Keratinocyte (primary cell): ENCODE measurements at regions not wholly inside any gene's neighbourhood (a gene's known extent, or its start where the extent isn't known, plus 50 kb on each side); places are given as distances from the start of the nearest gene placed in this dataset.

ENCODE experiments used
- EZH2 ChIP-seq: IDR thresholded peaks from one replicate; pipeline ENCODE4 v1.6.1; 2012; ENCODE audit warnings: inconsistent platforms, mild to moderate bottlenecking, low read length, moderate library complexity
- TF ChIP-seq, protein P1 (sequence below), 3 experiments: IDR thresholded peaks in 1 of 3; conservative IDR thresholded peaks in 1 of 3; optimal IDR thresholded peaks in 1 of 3; 2 replicates in 2 of 3; 3 replicates in 1 of 3; pipeline versions ENCODE3 to v1.5.1; 2011; ENCODE audit warnings: low read length in 3 of 3, mild to moderate bottlenecking in 3 of 3, moderate library complexity in 2 of 3, control low read depth in 1 of 3, inconsistent platforms in 1 of 3; ENCODE audit not compliant: insufficient read depth in 2 of 3; ENCODE audit errors: extremely low read depth in 1 of 3

DNA sequence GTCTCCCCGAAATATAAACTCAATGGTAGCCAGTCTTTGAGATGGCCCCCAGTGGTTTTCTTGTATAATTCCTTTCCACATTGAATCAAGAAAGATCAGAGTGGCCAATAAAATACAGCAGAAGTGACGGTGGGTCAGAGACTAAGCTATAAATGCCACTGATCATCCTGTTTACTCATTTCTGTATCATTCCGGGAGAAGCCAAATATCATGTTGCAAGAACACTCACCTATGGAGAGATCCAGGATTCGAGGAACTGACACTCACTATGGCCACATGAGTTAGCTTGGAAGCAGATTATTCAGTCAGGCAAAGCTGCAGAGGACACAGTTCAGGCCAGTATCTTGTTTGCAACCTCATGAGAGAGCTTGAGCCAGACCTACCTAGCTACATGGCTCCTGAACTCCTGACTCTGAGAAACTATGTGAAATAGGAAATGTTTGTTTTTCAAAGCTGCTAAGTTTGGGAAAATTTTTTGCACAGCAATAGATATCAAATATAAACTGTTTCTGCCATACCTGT, 132.4 kb upstream of the ADGRF1 start:
- TF ChIP-seq, protein P1, sequence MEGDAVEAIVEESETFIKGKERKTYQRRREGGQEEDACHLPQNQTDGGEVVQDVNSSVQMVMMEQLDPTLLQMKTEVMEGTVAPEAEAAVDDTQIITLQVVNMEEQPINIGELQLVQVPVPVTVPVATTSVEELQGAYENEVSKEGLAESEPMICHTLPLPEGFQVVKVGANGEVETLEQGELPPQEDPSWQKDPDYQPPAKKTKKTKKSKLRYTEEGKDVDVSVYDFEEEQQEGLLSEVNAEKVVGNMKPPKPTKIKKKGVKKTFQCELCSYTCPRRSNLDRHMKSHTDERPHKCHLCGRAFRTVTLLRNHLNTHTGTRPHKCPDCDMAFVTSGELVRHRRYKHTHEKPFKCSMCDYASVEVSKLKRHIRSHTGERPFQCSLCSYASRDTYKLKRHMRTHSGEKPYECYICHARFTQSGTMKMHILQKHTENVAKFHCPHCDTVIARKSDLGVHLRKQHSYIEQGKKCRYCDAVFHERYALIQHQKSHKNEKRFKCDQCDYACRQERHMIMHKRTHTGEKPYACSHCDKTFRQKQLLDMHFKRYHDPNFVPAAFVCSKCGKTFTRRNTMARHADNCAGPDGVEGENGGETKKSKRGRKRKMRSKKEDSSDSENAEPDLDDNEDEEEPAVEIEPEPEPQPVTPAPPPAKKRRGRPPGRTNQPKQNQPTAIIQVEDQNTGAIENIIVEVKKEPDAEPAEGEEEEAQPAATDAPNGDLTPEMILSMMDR (optimal IDR thresholded peaks at IDR 0.05 in 1 of 3, IDR thresholded peaks at IDR 0.05 in 1 of 3, conservative IDR thresholded peaks at IDR 0.05 in 1 of 3; ENCODE audit: extremely low read depth in 1 of 3, insufficient read depth in 2 of 3, low read length in 3 of 3) = no peak
- no peak for TF ChIP-seq EZH2
